Ovary (tissue), 3 donors: ENCODE measurements at regions not wholly inside any gene's neighbourhood (a gene's known extent, or its start where the extent isn't known, plus 50 kb on each side); places are given as distances from the start of the nearest gene placed in this dataset.

Source experiments
- CTCF ChIP-seq, 3 donors: fragments of 450-650 bp in 2 of 3; fragments of 200-600 bp in 1 of 3; IDR thresholded peaks; one replicate each; pipeline versions ENCODE4 v1.5.1 to v1.8.0; 2016 to 2022; ENCODE audit warnings: antibody characterized with exemption in 3 of 3, mild to moderate bottlenecking in 1 of 3
- POLR2A ChIP-seq: fragments of 450-650 bp; IDR thresholded peaks from one replicate; pipeline ENCODE4 v1.6.1; 2017; ENCODE audit warnings: antibody characterized with exemption, mild to moderate bottlenecking, moderate library complexity
- donor health status: DM: no; HTN: no; CAD: no.

GRCh38 chr3:146331967-146332366, 81.1 kb upstream of the PLSCR4 start:
- no peak for TF ChIP-seq CTCF (IDR thresholded peaks at IDR 0.05)
- TF ChIP-seq POLR2A = no peak
